Peyer's patch (tissue), 4 donors: ENCODE measurements at regions not wholly inside any gene's neighbourhood (a gene's known extent, or its start where the extent isn't known, plus 50 kb on each side); places are given as distances from the start of the nearest gene placed in this dataset.

Source experiments
- CTCF ChIP-seq, 6 experiments: fragments of 450-650 bp in 4 of 6; fragments of 200-600 bp in 2 of 6; sonication (generic) in 1 of 6; IDR thresholded peaks; one replicate each; pipeline ENCODE4 v1.5.1; 2017 to 2019; ENCODE audit warnings: antibody characterized with exemption in 6 of 6, mild to moderate bottlenecking in 3 of 6, moderate library complexity in 1 of 6
- POLR2A ChIP-seq, 2 donors: fragments of 450-650 bp; IDR thresholded peaks; one replicate each; pipeline ENCODE4 v1.5.1; 2017; ENCODE audit warnings: antibody characterized with exemption in 2 of 2, mild to moderate bottlenecking in 2 of 2, moderate library complexity in 2 of 2

GRCh38 chr12:111067498-111067897 lies 147.1 kb upstream of the MYL2 start:
- TF ChIP-seq POLR2A (IDR thresholded peaks at IDR 0.05) (no peak), CTCF (IDR thresholded peaks at IDR 0.05) (no peak)
